CD4-positive, alpha-beta T cell treated with Interleukin-21 for 1 hour (primary cell): ENCODE measurements at regions not wholly inside any gene's neighbourhood (a gene's known extent, or its start where the extent isn't known, plus 50 kb on each side); places are given as distances from the start of the nearest gene placed in this dataset.

Source experiments
- DNase-seq: peaks from one replicate; pipeline ENCODE4 v3.0.0-alpha.2; 2020

DNA sequence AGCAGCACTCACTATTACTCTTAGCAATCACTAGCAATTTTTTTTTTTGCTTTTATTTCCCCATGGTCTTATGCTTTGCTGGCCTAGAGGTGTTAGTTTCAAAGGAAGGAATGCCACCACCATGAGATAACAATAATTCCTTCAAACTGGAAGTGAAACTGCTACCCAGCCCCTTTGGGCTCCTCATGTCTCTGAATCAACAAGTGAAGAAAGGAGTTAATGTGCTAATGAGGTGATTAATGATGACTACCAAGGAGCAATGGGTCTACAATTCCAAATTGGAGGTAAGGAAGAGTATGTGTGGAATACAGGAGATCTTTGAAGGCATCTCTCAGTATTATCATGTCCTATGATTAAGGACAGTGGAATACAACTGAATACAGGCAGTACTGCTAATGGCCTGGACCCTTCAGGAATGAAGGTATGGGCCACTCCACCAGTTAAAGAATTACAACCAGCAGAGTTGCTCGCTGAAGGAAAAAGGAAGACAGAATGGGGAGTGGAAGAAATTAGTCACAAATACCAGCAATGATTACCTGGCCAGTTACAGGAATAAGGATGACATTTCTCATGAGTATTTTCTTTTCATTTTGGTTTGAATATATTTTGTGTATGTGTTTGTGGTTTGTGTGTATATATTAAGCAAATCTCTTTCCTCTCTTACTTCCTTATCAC, 652.9 kb downstream of the ADGRL2 start:
- DNase-seq = no peak

DNA sequence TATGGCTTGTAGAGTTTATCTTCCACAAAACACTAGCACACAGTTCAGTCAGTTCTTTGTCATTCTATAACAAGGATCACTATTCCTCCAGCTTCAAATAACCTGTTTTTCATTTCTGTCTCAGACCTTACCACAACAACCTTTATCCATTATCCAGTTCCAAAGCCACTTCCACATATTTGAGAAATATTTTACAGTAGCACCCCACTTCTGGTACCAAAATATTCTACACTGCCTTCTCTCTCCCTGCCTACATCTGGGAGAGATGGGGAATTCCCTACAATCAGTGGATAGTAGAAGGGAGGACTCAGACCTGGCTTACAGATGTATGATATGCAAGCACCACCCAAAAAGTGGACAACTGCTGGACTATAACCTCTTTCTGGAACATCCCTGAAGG, 651.4 kb downstream of the ADGRL2 start:
- no peak for DNase-seq

DNA sequence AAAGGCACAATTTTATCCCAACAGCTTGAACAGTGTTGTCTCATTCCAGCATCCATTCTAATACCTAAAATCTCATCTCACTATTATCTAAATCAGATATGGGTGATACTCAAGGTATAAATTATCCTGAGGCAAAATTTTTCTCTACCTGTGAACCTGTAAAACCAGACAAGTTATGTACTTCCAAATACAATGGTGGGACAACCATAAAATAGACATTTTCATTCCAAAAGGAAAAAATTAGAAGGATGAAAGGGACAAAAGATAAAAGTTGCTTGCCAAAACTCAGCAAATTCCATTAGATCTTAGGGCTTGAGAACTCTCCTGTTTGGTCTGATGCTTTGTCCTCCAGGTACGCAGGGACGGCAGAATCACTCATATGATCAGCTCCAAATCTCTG, 650.5 kb downstream of the ADGRL2 start:
- DNase-seq = no peak

DNA sequence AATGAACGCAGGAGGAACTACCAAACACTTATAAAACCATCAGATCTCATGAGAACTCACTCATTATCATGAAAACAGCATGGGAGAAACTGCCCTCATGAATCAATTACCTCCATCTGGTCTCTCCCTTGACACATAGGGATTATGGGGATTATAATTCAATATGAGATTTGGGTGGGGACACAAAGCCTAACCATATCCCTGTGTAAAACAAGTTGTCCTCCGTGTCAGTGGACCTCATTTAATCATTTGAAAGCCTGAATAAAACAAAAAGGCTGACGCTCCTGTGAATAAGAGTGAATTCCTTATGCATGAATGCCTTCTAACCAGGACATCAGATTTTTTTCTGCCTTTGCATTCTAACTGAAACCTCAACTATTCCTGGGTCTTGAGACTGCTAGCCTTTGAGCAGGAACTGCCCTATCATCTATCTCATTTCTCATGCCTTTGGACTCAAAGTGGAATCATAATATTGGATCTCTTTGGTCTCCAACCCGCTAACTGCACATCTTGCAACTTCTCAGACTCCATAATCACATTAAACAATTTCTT, 648.8 kb downstream of the ADGRL2 start:
- DNase-seq = no peak

DNA sequence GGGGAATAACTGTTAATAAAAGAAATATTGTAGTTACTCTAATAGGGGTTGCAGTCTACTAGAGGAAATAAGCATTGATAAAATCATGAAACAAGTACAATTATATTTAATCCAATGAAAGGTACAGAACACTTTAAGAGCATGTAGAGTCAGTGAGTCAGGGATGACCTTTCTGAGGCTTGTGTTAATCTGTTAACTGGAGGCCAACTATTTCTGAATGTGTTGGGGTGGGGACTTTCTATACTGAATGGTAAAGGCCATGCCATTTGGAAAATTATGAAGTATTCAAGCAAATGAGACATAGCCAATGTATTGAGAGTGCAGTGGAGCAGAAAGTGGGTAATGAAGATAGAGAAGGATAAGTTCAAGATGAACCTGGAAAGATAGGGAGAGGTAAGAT, 646.2 kb downstream of the ADGRL2 start:
- no peak for DNase-seq

DNA sequence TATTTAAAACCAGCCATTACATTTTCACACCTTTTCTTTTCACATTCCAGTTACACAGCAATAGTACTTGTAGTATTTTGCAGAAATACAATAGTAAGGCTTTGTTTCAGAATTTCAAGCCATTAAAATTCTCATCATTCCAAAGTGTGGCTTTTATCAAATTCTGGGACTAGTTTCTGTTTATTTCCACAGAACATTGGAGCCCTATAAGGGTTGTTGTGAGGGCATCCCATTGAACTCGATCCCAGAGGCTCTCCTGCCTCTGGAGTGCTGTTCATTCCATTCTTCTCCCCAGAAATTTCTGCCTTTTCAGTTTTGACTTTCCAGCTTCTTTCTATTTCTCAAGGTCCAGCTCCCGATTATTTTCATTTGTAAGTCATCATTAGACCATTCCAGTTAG, 645.5 kb downstream of the ADGRL2 start:
- DNase-seq = no peak

DNA sequence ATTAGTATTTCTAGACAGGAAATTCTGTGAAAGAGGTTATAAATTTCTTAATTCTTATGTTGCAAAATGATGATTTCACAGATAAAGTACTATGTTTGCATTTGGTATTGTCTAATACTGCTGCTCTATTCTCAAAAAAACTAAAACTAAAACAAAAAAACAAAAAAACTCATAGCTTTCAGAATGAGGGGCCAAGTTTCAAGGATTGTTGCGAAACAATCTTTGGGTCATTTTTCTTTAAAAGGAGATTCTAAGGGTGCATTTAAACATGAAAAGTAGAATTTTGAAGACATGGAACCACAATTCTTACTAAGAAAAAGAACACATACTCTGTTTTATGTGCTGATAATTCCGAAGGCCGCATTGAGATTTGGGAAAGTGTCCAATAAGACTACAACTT, 645.1 kb downstream of the ADGRL2 start:
- no peak for DNase-seq

DNA sequence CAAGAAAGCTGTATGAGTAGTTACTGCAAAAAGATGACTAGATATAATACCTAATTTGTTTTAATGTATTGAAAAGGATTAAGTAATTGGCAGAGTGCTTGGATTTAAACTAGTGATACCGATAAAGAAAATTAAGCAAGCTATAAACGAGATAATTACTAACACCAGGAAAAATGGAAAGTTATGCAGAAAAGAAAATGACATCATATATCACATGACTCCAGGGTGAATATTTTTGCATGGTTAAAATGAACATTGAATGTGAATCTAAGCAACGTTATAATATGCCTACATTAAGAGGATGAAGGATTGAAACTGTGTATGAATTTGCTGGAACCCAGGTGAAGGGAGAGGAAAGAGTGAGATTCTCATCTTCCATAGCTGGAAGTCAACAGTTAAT, 644.4 kb downstream of the ADGRL2 start:
- no peak for DNase-seq

DNA sequence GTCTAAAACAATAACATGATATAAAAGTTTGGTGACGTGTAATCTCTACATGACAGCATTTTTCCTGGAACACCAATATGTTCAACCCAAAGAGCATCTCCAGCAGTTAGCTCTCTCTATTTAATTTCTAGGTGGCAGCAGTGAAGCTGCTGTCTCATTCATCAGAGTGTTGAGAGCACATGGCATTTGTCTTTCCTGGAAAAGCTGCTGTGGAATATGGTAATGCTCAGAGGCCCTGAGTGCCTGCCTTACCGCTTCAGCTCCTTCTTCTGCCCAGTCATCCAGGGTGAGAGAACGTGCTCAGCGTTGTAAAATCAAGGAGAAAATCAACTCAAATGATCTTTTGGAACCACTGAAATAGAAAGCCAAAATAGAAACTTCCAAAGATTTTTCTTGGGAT, 640.7 kb downstream of the ADGRL2 start:
- no peak for DNase-seq

DNA sequence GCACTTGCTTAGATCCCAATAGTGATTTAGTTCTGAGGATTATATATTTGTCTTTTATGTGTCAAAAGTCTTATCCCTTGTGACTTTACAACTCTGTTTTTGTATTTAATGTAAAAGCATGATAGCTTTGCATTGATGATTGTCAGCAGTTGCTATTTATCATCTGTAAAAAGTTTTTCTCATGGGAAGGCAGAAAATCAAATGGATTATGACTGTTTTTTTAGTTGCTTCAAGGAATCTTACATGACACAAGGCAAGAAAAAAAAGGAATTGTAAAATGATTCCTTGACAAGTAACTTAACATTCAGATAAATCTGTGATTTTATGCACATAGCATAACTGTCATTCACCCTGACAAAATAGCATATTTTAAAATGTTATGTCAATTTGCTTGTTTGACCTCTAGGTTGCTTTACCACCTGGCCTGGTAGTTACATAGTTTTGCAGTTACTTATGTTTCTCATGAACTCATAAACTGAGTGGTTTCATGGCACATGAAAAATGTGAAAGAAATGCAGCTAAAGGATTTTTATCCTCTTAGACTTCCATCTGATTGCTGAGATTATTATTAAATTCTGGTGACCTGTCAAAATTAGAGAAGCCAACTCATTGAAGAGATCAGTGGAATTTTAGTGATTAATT, 622.6 kb downstream of the ADGRL2 start:
- DNase-seq = no peak

DNA sequence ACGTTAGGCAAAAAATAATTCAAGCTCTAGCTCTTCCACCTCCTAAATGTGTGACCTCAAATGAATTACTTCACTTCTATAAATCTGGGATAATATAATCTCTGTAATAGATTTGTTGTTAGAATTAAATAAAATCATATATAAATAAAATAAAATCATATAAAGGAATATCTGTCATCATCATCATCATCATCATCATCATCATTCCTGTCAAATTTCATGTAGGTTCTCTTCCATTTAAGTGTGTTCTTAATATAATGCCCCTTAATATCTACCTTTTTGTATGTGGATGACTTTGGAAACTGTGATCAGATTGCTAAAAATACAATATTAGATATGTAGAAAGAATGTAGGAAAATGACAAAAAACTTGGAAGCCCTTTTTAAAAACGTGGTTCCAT, 621.0 kb downstream of the ADGRL2 start:
- no peak for DNase-seq

DNA sequence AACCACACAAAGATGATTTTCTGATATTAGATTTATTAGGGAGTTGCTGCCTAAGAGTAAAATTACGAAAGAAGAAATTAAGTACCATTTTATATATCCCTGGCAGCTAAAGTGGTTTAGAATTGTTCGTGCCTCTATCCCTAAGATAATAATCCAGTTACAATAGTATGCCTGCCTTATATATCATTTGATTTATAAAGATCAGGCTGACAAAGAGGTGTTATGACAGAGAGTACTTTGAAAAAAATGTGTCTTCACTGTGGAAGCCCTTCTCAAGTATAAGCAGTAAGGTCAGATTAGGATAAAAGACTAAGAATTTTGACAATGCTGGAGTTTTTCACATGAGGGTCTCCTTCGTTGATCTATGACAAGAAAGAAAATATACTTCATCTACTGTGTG, 619.9 kb downstream of the ADGRL2 start:
- DNase-seq = no peak

DNA sequence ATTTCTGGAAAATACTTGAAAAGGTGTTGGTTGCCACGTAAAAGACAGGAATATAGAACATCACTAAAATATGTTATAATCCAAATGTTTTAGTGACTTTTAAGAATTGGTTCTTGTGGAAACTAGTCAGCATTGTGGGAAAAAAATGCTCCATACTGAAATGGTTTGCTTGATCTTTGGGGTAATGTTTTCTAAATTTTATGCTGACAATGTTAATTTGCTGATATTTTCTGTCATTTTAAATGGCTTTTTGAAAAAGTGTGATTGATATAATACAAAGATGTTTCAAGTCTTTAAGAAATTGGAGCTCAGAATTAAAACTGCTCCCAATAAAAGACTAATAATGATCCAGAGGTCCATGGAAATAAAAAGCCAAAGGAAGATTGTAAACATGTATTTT, 610.9 kb downstream of the ADGRL2 start:
- DNase-seq = no peak

DNA sequence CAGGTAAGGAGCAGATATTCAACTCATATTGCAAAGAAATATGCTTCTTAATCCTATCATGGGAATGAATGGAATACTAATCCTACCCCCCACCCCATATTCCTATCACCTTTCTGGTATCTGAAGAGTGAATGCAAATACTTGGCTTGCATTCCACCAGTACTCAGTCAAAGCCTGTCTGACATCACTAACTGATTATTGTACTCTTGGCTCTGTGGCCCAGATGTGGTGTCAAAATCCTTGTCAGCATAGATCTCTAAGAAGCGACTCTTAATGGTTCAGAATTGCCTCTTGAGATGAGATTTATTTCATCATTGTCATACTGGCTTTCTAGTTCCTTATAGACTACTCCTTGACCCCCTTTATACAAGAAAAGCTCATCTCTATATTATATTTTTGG, 604.6 kb downstream of the ADGRL2 start:
- DNase-seq = no peak

DNA sequence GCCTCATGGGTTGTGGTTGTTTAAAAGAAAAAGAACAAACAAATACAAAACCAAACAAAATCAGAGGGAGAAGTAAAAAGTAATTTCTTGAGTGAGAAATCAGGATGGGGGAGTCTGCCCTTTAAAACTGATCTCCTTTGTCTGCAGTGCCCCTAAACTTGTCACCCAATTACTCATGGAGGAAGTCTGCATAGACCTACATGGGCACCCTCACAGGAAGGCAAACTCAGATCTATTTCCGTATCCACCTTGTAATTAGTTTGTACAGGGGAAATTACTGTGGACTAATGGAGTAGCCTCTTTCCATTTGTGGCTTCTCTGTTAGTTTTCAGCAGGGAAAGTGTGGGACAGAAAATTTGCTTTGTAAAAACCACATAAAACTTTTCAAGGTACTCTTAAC, 600.4 kb downstream of the ADGRL2 start:
- no peak for DNase-seq

DNA sequence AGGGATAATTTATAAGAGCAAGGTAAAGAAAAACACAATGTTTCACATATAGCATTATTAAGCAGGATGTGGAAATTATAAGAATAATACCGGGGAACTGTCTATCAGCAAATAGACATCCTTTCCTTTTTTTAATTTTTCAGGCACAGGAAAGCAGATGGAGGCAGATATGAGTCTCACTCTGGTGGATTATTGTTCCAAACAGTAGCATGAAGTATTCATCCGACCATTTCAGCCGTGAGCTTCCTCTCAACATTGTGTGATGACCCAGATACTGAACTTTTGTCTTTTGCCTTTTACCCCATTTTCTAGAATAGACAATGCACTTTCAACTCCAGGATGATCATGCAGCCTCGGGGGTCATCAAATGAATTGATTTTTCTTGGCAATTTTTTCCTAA, 599.8 kb downstream of the ADGRL2 start:
- DNase-seq = no peak

DNA sequence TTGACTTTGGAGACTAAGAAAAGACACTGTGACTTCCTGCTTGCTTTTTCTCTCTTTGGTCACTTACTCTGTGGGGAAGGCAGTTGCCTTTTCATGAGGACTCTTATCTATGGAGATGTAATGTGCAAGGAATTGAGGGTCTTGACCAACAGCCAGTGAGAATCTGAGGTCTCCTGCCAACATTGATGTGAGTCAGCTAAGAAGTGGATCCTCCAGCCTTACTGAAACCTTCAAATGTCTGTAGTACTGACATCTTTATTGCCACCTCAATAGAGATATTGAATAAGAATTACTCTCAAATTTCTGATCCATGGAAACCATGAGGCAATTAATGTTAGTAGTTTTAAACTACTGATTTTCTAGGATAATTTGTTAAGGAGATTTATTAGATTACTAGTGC, 598.4 kb downstream of the ADGRL2 start:
- DNase-seq = no peak

DNA sequence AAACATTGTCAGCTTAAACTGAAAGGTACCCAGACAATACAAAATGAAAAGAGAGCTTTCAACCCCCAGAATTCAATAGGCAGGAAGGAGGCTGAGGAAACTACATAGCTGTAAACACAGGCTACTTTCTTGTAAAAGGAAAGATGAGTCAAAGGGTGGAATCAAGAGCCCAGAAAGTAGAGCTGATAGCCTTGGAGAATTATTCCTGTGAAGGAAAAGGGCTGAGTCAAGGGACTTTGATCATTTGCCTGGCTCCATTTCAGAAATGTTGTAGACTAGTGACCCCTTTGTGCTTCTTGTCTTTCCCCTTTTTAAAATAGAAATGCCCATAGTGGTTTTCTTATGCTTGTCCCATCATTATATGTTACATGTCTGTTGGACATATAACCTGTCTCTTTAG, 597.6 kb downstream of the ADGRL2 start:
- no peak for DNase-seq

DNA sequence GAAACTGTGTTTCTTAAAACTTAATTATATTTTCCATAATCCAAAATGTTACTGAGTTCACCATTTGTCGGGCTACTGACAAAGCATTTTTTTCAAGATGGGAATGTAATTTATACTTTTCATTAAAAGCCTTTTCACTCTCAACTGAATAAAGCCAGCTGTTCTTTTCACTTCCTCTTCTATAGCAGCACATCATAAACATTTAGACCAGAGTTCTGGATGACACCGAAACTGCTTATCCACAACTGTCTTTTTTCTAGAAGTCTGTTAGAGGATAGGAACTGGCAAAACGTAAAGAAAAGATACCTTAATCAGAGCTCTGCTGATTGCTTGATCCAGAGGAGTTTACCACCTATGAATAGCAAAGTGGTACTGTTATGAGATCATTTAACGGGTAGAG, 594.7 kb downstream of the ADGRL2 start:
- no peak for DNase-seq

DNA sequence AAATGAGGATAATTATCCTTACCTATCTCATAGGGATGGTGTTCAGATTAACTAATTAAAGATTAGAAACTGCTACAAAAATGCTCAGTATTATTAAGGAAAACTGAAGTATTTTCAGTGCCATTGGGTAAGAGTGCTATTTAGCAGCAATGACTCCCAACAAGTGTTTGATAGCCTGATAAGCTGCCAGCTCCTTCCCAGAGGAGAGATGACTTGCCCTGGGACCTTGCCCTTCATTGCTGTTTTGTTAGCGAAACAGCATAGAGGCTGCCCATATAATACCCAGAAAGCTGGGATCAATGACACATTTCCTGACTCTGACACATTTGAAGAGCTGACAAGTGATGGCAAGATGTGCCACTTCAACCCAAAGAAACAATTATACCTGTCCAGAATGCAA, 592.2 kb downstream of the ADGRL2 start:
- DNase-seq = no peak

DNA sequence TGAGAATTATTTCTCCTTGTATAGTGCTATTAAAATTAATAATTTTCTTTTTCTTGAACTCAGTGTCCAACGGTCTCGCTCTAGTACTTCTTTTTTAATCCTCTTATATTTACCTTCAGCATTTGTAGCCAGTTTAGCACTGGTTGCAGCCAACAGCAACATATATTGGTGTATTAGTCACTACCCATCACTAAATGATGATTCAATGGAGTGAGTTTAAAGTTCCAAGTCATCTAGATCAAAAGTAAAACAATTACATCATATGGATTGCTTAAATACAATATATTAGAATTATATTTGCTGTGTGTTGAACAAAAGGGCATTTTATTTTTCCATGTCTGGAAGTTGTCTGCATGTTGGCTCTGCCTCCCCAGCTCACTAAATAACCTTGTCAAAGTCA, 591.8 kb downstream of the ADGRL2 start:
- no peak for DNase-seq

DNA sequence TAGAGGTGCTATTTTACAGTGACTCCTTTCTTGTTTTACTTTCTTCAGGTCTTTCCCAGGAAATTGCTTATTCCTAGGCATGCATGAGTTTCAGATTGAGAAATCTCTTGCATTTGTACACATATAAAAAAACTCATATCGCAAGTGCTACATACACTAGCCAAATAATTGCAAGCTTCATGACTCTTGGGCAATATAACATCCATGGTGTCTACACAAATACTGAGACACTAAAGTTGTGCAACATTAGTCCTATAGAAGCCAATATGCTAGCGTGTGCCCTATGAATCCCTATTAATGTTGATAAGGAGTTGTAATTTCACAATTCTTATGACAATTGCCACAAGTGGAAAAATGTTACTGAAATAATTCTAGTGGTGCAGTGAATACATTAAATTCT, 591.0 kb downstream of the ADGRL2 start:
- no peak for DNase-seq

DNA sequence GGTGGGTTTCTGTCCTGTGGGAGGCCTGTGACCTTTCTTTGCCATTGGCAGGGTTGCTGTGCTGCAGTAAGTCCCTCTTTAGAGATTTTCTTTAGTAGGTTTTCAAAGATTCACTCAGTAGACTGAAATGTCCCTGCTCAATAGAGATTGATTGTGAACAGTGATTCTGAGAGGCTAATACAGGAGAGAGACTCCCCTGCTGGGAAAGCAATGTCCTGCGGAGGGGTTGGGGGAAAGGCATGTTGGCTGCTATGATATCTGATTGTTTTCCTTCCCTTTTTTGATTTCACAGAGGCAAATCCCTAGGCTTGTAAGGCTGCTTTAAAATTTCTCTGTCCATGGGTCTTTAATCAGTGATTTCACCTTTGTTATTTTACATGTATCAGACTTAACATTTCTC, 589.9 kb downstream of the ADGRL2 start:
- no peak for DNase-seq

DNA sequence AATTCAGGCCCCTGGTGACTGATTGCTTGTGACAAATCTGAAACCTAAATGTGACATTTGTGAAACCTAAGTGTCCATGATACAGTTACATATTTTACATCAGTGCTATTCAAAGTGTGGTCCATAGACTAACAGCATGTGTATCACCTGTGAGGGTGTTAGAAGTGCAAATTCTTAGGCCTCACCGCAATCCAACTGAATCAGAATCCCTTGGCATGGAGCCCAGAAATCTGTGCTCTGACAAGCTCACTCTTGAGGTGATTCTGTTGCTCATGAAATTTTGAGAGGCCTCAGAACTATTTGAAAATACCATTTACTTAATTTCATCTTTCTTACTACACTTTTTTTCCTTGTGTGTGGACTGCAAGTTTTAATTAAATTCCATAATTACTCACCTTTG, 587.9 kb downstream of the ADGRL2 start:
- no peak for DNase-seq

DNA sequence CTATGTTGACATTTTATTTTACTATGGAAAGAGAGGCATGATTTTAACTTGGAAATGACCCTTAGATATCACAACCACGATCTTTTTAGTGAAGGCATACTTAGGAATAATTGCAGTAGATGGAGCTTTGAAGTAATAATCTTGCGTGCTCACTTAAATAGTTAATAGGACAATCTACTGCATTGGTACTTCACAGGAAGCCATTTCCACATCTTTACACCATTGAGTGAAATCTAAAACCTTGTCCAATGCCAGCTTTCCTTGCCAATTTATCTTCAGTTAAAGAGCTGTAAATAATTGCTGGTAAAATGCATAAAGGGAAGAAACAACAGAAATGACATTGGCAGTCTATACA, 586.3 kb downstream of the ADGRL2 start:
- no peak for DNase-seq
